ENCODE measurements at regions not wholly inside any gene's neighbourhood (a gene's known extent, or its start where the extent isn't known, plus 50 kb on each side); places are given as distances from the start of the nearest gene placed in this dataset.

DNA sequence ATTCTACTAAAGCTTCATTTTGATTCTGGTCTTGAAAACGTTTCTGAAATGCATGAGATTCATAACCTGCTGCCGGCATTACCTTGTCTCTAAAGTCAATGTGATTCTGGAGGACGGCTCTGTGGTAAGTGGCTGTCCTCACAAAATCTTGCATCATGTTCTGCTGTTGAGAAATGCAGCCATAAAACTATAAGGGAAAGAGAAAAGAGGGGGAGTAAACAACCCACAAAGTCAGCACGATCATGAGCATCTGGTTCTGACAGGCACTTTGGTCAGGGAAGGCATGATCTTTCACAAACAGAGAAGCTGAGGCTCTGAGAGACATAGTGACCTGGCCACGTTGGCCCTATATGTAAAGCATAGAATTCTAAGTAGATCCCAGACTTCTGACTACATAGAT, 168.9 kb upstream of the PUM3 start:
- 67 to 74% (median 69%) methylated on average over 5 of the region's 5 CpGs for WGBS, 3 donors

DNA sequence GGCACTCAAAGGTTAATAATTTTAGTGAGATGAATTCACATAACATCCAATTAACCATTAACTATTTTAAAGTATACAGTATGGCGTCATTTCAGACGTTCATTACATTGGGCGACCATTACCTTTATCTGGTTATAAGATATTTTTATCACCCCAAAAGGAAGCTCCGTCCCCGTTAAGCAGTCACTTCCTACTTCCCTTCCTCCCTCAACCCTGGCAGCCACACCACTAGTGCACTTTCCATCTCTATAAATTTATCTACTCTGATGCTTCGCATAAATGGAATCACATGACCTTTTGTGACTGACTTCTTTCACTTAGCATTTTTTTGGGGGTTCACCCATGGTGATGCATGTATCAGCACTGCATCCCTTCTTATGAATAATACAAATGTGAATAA, 168.3 kb upstream of the PUM3 start:
- DNase-seq (no peak), FAIRE-seq (no peak)
- Histone ChIP-seq H3K4me3 (ENCODE audit: low read depth in 1 of 3, low read length in 3 of 3) (no peak overlapping the region), H3K4me1 (ENCODE audit: control insufficient read depth in 3 of 3, insufficient read depth in 2 of 3, low read depth in 1 of 3, low read length in 2 of 3) (no peaks in the 10 kb centered on the region), H3K27ac (ENCODE audit: low read depth in 1 of 3, low read length in 2 of 3) (no peak overlapping the region), H3K27me3 (ENCODE audit: control insufficient read depth in 3 of 3, insufficient read depth in 3 of 3, low read length in 3 of 3) (no peaks in the 10 kb centered on the region), H3K9me3 (ENCODE audit: control insufficient read depth in 2 of 2, insufficient read depth in 1 of 2, low read depth in 1 of 2, low read length in 1 of 2) (no peaks in the 10 kb centered on the region), H3K36me3 (ENCODE audit: control insufficient read depth in 3 of 3, insufficient read depth in 2 of 3, low read depth in 1 of 3, low read length in 3 of 3) (no peaks in the 10 kb centered on the region)
- WGBS, 3 donors: 40 to 60% (median 49%) methylated on average over 6 of the region's 6 CpGs

More for the DNA sequence above, 168.9 kb upstream of the PUM3 start:
- no peak for DNase-seq
- Histone ChIP-seq H3K27ac (ENCODE audit: low read depth in 1 of 3, low read length in 2 of 3) (no peak overlapping the region), H3K9me3 (ENCODE audit: control insufficient read depth in 2 of 2, insufficient read depth in 1 of 2, low read depth in 1 of 2, low read length in 1 of 2) (no peaks in the 10 kb centered on the region), H3K4me3 (ENCODE audit: low read depth in 1 of 3, low read length in 3 of 3) (no peak overlapping the region), H3K27me3 (ENCODE audit: control insufficient read depth in 3 of 3, insufficient read depth in 3 of 3, low read length in 3 of 3) (no peaks in the 10 kb centered on the region), H3K36me3 (ENCODE audit: control insufficient read depth in 3 of 3, insufficient read depth in 2 of 3, low read depth in 1 of 3, low read length in 3 of 3) (no peaks in the 10 kb centered on the region), H3K4me1 (ENCODE audit: control insufficient read depth in 3 of 3, insufficient read depth in 2 of 3, low read depth in 1 of 3, low read length in 2 of 3) (no peaks in the 10 kb centered on the region)
- no peak for FAIRE-seq

- 80 to 91% (median 88%) methylated on average over 4 of the region's 4 CpGs for WGBS, 3 donors
- Histone ChIP-seq H3K4me3 (ENCODE audit: low read depth in 1 of 3, low read length in 3 of 3) (no peak overlapping the region), H3K27me3 (ENCODE audit: control insufficient read depth in 3 of 3, insufficient read depth in 3 of 3, low read length in 3 of 3) (no peaks in the 10 kb centered on the region), H3K36me3 (ENCODE audit: control insufficient read depth in 3 of 3, insufficient read depth in 2 of 3, low read depth in 1 of 3, low read length in 3 of 3) (no peaks in the 10 kb centered on the region), H3K4me1 (ENCODE audit: control insufficient read depth in 3 of 3, insufficient read depth in 2 of 3, low read depth in 1 of 3, low read length in 2 of 3) (no peaks in the 10 kb centered on the region), H3K27ac (ENCODE audit: low read depth in 1 of 3, low read length in 2 of 3) (no peak overlapping the region), H3K9me3 (ENCODE audit: control insufficient read depth in 2 of 2, insufficient read depth in 1 of 2, low read depth in 1 of 2, low read length in 1 of 2) (no peaks in the 10 kb centered on the region)
- DNase-seq (no peak), FAIRE-seq (no peak)
Measured at GRCh38 chr9:3008091-3008490, 164.2 kb upstream of the PUM3 start.

DNA sequence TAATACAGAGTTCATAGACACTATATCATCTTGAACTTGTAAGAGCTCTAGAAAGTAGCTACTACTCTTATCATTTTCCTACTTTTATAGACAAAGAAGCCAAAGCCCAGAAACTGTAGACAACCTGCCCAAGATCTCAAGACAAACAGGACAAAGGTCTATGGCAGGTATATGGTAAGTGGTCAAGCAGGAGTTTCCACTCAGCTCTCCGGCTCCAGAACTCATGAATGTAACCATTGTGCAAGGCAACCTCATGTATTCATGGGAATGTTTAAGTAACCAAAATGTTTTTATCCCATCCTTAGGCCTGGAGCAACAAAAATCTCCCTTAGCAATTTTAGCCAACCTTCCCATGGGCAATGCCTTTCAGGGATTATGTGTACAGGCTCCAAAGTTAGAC, 163.4 kb upstream of the PUM3 start:
- Histone ChIP-seq H3K36me3 (ENCODE audit: control insufficient read depth in 3 of 3, insufficient read depth in 2 of 3, low read depth in 1 of 3, low read length in 3 of 3) (no peaks in the 10 kb centered on the region), H3K27ac (ENCODE audit: low read depth in 1 of 3, low read length in 2 of 3) (no peak overlapping the region), H3K4me3 (ENCODE audit: low read depth in 1 of 3, low read length in 3 of 3) (no peak overlapping the region), H3K27me3 (ENCODE audit: control insufficient read depth in 3 of 3, insufficient read depth in 3 of 3, low read length in 3 of 3) (no peaks in the 10 kb centered on the region), H3K4me1 (ENCODE audit: control insufficient read depth in 3 of 3, insufficient read depth in 2 of 3, low read depth in 1 of 3, low read length in 2 of 3) (no peaks in the 10 kb centered on the region), H3K9me3 (ENCODE audit: control insufficient read depth in 2 of 2, insufficient read depth in 1 of 2, low read depth in 1 of 2, low read length in 1 of 2) (no peaks in the 10 kb centered on the region)
- 17 to 67% (median 46%) methylated on average over 1 of the region's 1 CpG for WGBS, 3 donors
- FAIRE-seq (no peak), DNase-seq (peak in 1 of 2 donors; percentile 3)

DNA sequence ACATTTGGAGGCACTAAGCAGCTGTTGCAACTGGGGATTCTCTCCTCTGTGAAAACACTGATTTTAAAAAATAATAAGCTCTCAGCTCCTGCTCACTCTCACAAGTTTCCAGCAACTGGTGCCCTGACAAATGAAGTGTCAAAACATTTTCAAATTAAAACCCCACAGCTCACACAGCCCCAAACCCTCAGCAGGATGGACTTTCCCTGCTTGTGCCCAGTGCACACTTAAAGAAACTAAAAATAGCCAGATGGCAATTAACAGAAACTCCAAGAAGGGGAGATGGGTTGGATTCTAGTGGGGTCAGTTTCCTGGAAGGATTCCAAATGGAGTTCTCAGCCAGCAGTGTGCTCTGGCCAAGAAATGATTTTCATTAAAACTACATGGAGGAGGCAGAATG, 163.0 kb upstream of the PUM3 start:
- Histone ChIP-seq H3K36me3 (ENCODE audit: control insufficient read depth in 3 of 3, insufficient read depth in 2 of 3, low read depth in 1 of 3, low read length in 3 of 3) (no peaks in the 10 kb centered on the region), H3K9me3 (ENCODE audit: control insufficient read depth in 2 of 2, insufficient read depth in 1 of 2, low read depth in 1 of 2, low read length in 1 of 2) (no peaks in the 10 kb centered on the region), H3K27ac (ENCODE audit: low read depth in 1 of 3, low read length in 2 of 3) (no peak overlapping the region), H3K27me3 (ENCODE audit: control insufficient read depth in 3 of 3, insufficient read depth in 3 of 3, low read length in 3 of 3) (no peaks in the 10 kb centered on the region), H3K4me3 (ENCODE audit: low read depth in 1 of 3, low read length in 3 of 3) (no peak overlapping the region), H3K4me1 (ENCODE audit: control insufficient read depth in 3 of 3, insufficient read depth in 2 of 3, low read depth in 1 of 3, low read length in 2 of 3) (no peaks in the 10 kb centered on the region)
- peak in 1 of 2 donors; percentile 5 for DNase-seq
- no peak for FAIRE-seq

GRCh38 chr9:3004572-3004971, 160.7 kb upstream of the PUM3 start:
- FAIRE-seq: no peak
- Histone ChIP-seq H3K36me3 (ENCODE audit: control insufficient read depth in 3 of 3, insufficient read depth in 2 of 3, low read depth in 1 of 3, low read length in 3 of 3) (no peaks in the 10 kb centered on the region), H3K9me3 (ENCODE audit: control insufficient read depth in 2 of 2, insufficient read depth in 1 of 2, low read depth in 1 of 2, low read length in 1 of 2) (no peaks in the 10 kb centered on the region), H3K27ac (ENCODE audit: low read depth in 1 of 3, low read length in 2 of 3) (no peak overlapping the region), H3K27me3 (ENCODE audit: control insufficient read depth in 3 of 3, insufficient read depth in 3 of 3, low read length in 3 of 3) (no peaks in the 10 kb centered on the region), H3K4me1 (ENCODE audit: control insufficient read depth in 3 of 3, insufficient read depth in 2 of 3, low read depth in 1 of 3, low read length in 2 of 3) (no peaks in the 10 kb centered on the region), H3K4me3 (ENCODE audit: low read depth in 1 of 3, low read length in 3 of 3) (no peak overlapping the region)
- 69 to 76% (median 70%) methylated on average over 1 of the region's 1 CpG for WGBS, 3 donors
- DNase-seq: no peak

GRCh38 chr9:3001311-3001710, 157.4 kb upstream of the PUM3 start:
- H3K4me1 ChIP-seq (ENCODE audit: control insufficient read depth in 3 of 3, insufficient read depth in 2 of 3, low read depth in 1 of 3, low read length in 2 of 3): no peaks in the 10 kb centered on the region
- DNase-seq (no peak), FAIRE-seq (no peak)
- H3K27ac ChIP-seq (ENCODE audit: low read depth in 1 of 3, low read length in 2 of 3): no peak overlapping the region
- H3K36me3 ChIP-seq (ENCODE audit: control insufficient read depth in 3 of 3, insufficient read depth in 2 of 3, low read depth in 1 of 3, low read length in 3 of 3): no peaks in the 10 kb centered on the region
- H3K9me3 ChIP-seq (ENCODE audit: control insufficient read depth in 2 of 2, insufficient read depth in 1 of 2, low read depth in 1 of 2, low read length in 1 of 2): no peaks in the 10 kb centered on the region
- no peak overlapping the region for H3K4me3 ChIP-seq (ENCODE audit: low read depth in 1 of 3, low read length in 3 of 3)
- no peaks in the 10 kb centered on the region for H3K27me3 ChIP-seq (ENCODE audit: control insufficient read depth in 3 of 3, insufficient read depth in 3 of 3, low read length in 3 of 3)

DNA sequence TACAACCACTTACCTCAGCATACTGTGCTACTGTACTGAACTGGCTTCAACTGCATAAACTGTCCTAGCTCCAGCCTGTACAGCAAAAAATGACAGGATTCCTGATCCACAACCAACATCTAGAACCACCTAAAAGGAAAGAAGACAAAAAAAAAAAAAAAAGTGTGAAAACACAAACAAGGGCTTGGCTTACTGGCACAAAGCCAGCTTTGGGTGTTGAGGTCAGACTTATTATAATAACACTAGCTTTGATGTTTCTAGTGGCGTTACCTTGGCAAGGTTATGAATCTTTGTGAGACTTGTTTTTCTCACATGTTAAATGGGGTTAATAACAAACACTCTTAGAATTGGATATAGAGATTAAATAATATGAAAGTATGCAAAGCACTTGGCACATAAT, 148.5 kb upstream of the PUM3 start:
- 11 to 61% (median 20%) methylated on average over 1 of the region's 1 CpG for WGBS, 3 donors
- no peaks in the 10 kb centered on the region for H3K27me3 ChIP-seq (ENCODE audit: control insufficient read depth in 3 of 3, insufficient read depth in 3 of 3, low read length in 3 of 3)
- H3K4me3 ChIP-seq (ENCODE audit: low read depth in 1 of 3, low read length in 3 of 3): no peak overlapping the region
- FAIRE-seq (no peak), DNase-seq (no peak)
- no peak overlapping the region for H3K27ac ChIP-seq (ENCODE audit: low read depth in 1 of 3, low read length in 2 of 3)
- no peaks in the 10 kb centered on the region for H3K9me3 ChIP-seq (ENCODE audit: control insufficient read depth in 2 of 2, insufficient read depth in 1 of 2, low read depth in 1 of 2, low read length in 1 of 2)
- H3K36me3 ChIP-seq (ENCODE audit: control insufficient read depth in 3 of 3, insufficient read depth in 2 of 3, low read depth in 1 of 3, low read length in 3 of 3): no peaks in the 10 kb centered on the region
- no peaks in the 10 kb centered on the region for H3K4me1 ChIP-seq (ENCODE audit: control insufficient read depth in 3 of 3, insufficient read depth in 2 of 3, low read depth in 1 of 3, low read length in 2 of 3)

DNA sequence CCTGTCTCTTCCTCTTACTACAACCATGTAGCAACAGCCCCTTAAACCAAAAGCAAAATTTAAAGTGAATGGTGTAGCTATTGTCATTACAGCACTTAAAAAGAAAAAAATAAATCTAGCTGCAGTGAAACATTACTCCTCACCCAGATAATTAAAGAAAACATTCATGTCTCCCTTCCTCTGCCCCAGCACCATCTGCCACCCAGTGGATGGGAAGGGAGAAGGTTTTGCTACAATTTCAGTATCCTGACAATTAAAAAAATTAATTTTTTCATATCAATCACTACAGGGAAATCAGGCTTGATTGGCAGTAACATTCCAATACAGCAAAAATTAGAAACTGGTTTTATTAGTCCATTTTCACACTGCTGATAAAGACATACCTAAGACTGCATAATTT, 147.4 kb upstream of the PUM3 start:
- H3K36me3 ChIP-seq (ENCODE audit: control insufficient read depth in 3 of 3, insufficient read depth in 2 of 3, low read depth in 1 of 3, low read length in 3 of 3): no peaks in the 10 kb centered on the region
- H3K27ac ChIP-seq (ENCODE audit: low read depth in 1 of 3, low read length in 2 of 3): no peak overlapping the region
- H3K9me3 ChIP-seq (ENCODE audit: control insufficient read depth in 2 of 2, insufficient read depth in 1 of 2, low read depth in 1 of 2, low read length in 1 of 2): no peaks in the 10 kb centered on the region
- no peak for DNase-seq
- no peak for FAIRE-seq
- no peak overlapping the region for H3K4me3 ChIP-seq (ENCODE audit: low read depth in 1 of 3, low read length in 3 of 3)
- H3K27me3 ChIP-seq (ENCODE audit: control insufficient read depth in 3 of 3, insufficient read depth in 3 of 3, low read length in 3 of 3): no peaks in the 10 kb centered on the region
- H3K4me1 ChIP-seq (ENCODE audit: control insufficient read depth in 3 of 3, insufficient read depth in 2 of 3, low read depth in 1 of 3, low read length in 2 of 3): no peaks in the 10 kb centered on the region

Data from small intestine (tissue), 7 donors.